Heart right ventricle (tissue), 16 donors: ENCODE measurements at regions not wholly inside any gene's neighbourhood (a gene's known extent, or its start where the extent isn't known, plus 50 kb on each side); places are given as distances from the start of the nearest gene placed in this dataset.

Experiments
- ATAC-seq, 8 donors: fragments of 200-7000 bp; cut with Tn5 transposase; one replicate each; pipeline ENCODE4 v1.9.1; 2020; ENCODE audit warnings: mild to moderate bottlenecking in 8 of 8, moderate library complexity in 8 of 8, moderate number of reproducible peaks in 1 of 8
- DNase-seq, 2 donors: peaks; one replicate each; pipeline ENCODE4 v3.0.0-alpha.2; 2020
- H3K27ac ChIP-seq, 10 donors: fragments of 200-600 bp; sonication (generic) in 2 of 10; one replicate each; pipeline versions ENCODE4 v1.5.0 to v1.8.0; 2020 to 2022; ENCODE audit warnings: mild to moderate bottlenecking in 3 of 10
- H3K27me3 ChIP-seq, 7 donors: fragments of 200-600 bp; one replicate each; pipeline ENCODE4 v1.8.0; 2021 to 2022; ENCODE audit warnings: mild to moderate bottlenecking in 2 of 7
- H3K36me3 ChIP-seq, 9 donors: fragments of 200-600 bp; sonication (generic) in 1 of 9; one replicate each; pipeline versions ENCODE4 v1.5.0 to v1.8.0; 2020 to 2022; ENCODE audit warnings: mild to moderate bottlenecking in 2 of 9
- H3K4me1 ChIP-seq, 9 donors: fragments of 200-600 bp; sonication (generic) in 1 of 9; one replicate each; pipeline versions ENCODE4 v1.5.0 to v1.8.0; 2020 to 2022; ENCODE audit warnings: mild to moderate bottlenecking in 4 of 9
- H3K4me3 ChIP-seq, 10 donors: fragments of 200-600 bp; sonication (generic) in 2 of 10; one replicate each; pipeline versions ENCODE4 v1.5.0 to v1.8.0; 2020 to 2022; ENCODE audit warnings: mild to moderate bottlenecking in 7 of 10, moderate library complexity in 2 of 10
- H3K9me3 ChIP-seq, 11 donors: fragments of 200-600 bp in 10 of 11; sonication (generic) in 2 of 11; one replicate each; pipeline versions ENCODE4 v1.5.0 to v1.8.0; 2013 to 2022; ENCODE audit warnings: mild to moderate bottlenecking in 2 of 11, control low read depth in 1 of 11, moderate library complexity in 1 of 11
- CTCF ChIP-seq, 9 donors: fragments of 200-600 bp; sonication (generic) in 2 of 9; IDR thresholded peaks; one replicate each; pipeline versions ENCODE4 v1.5.0 to v1.8.0; 2021 to 2022; ENCODE audit warnings: antibody characterized with exemption in 9 of 9, mild to moderate bottlenecking in 5 of 9, moderate library complexity in 1 of 9
- WGBS, 2 donors: extraction: QIAGEN DNeasy Blood & Tissue Kit; methylation state at CpG; one replicate each; pipeline ENCODE4 v1.1.7; 2013; ENCODE audit warnings: inconsistent platforms in 1 of 2; 5-methylcytosine and 5-hydroxymethylcytosine counted together
- intact Hi-C, 10 donors: fragments of 100-400 bp; cut with DNase I; formaldehyde crosslinking; loops; one replicate each; pipeline versions ENCODE4 v1.11.1 to v1.14.2; 2022
- donor health status: Arrhythmogenic right ventricular cardiomyopathy.
- donor health status: ischemic (EF 13 %, LVEDD 7.1; RV severe dilation, severe dysfunction).
- donor health status: healthy with polysubstance abuse.
- donor health status: DM: no; HTN: yes; CAD: no.
- donor health status: DM: no; HTN: no; CAD: no.
- donor health status: ischemic (EF 25% LVEDD 6.9; RV normal size, moderate dysfunction).
- donor health status: ischemic (EF 25% LVEDD 5.7; RV mildly dilated, moderate dysfunction).
- donor health status: healthy.
- donor health status: DM: yes; HTN: yes; CAD: no.
- donor health status: Ischemic cardiomyopathy.
- donor health status: ischemic (EF 35%, LVEDD 5.7; RV mildly dilated, moderate dysfunction).
- donor health status: nonischemic (EF 11% LVEDD 7.7; RV severe dilation, severe dysfunction).
- donor health status: DM: yes; HTN: yes; CAD: no.
- donor health status: PGD.
- donor health status: ischemic (EF 29% LVEDD 5.4; RV normal size, mild dysfunction).
- donor health status: nonischemic (EF 23%, LVEDD 6.1; RV moderate dilation, normal function).

- peak in 7 of 8 donors; percentile 31 to 80 (median 60) for ATAC-seq
- H3K4me1 ChIP-seq: peaks cover 7 to 56% (median 28%) of the 10 kb centered on the region in 9 donors
- DNase-seq: peak in 1 of 2 donors; percentile 27
- 48 to 56% methylated on average over 6 of the region's 6 CpGs for WGBS, 2 donors
- no peak overlapping the region for H3K4me3 ChIP-seq
- intact Hi-C loops: loop anchor here in 1 of 10 donors (5.0 kb wide), 1 partner anchor 69 kb away; no protein-coding TSS in a partner anchor
- peak overlapping the region in 7 of 10 donors; percentile 22 to 91 (median 89) for H3K27ac ChIP-seq
- H3K9me3 ChIP-seq: no peaks in the 10 kb centered on the region
- H3K27me3 ChIP-seq: no peaks in the 10 kb centered on the region
- no peaks in the 10 kb centered on the region for H3K36me3 ChIP-seq
- TF ChIP-seq CTCF (IDR thresholded peaks at IDR 0.05): no peak
Observed at GRCh38 chr1:117683571-117684285, 77.9 kb downstream of the TENT5C start.

DNA sequence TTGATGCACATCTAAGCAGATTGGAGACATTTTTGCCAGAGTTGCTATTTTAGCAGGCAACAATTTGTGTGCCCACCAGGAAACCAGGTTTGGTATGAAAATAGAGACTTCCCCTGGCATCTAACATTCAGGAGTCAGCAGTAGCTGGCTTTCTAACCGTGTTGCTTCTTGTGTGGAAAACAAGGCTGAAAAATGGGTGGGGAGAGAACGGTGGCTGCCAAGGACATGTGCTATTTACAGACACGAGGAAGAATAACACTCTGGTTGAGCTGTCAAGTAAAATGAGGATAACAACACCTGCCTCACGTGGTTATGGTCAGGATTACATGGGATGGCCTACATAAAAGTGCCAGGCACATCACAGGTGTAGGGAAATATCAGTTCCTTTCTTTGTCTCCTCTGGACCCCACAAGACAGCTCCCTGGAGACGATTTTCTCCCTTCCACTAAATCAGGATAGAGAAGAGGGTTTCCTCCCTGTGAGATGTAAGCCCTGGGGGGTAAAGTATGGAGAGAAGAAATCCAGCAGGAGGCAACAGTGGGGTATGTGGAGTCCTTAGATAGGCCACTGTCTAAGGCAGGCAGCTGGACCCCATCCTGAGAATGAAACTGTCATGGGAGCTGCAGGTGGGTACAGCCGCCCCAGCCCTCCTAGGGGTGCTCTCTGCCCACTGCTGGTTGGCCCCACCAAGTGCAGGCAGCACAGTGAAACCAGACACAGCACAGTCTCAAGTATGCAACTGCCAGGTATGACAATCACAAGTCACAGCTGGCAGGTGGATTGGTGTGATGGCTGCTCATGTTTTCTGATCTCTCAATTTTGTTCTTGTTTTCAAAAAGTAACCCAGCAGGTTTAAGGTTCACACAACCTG, 80.3 kb downstream of the TENT5C start:
- peak in 1 of 8 donors; percentile 16 for ATAC-seq

GRCh38 chr1:117686907-117687306, 81.1 kb downstream of the TENT5C start:
- no peaks in the 10 kb centered on the region for H3K27me3 ChIP-seq
- H3K27ac ChIP-seq: no peak overlapping the region
- intact Hi-C loops: no loop called here
- TF ChIP-seq CTCF (IDR thresholded peaks at IDR 0.05): no peak
- no peak for ATAC-seq
- no peaks in the 10 kb centered on the region for H3K36me3 ChIP-seq
- H3K4me1 ChIP-seq: peaks cover 0 to 40% (median 16%) of the 10 kb centered on the region in 9 donors
- DNase-seq: no peak
- H3K9me3 ChIP-seq: no peaks in the 10 kb centered on the region
- no peak overlapping the region for H3K4me3 ChIP-seq
- 51 to 66% methylated on average over 2 of the region's 2 CpGs for WGBS, 2 donors

More for the DNA sequence above, 80.3 kb downstream of the TENT5C start:
- Histone ChIP-seq H3K27ac (no peak overlapping the region), H3K4me3 (no peak overlapping the region), H3K4me1 (peaks cover 5 to 46% (median 23%) of the 10 kb centered on the region in 9 donors), H3K9me3 (no peaks in the 10 kb centered on the region), H3K36me3 (no peaks in the 10 kb centered on the region), H3K27me3 (no peaks in the 10 kb centered on the region)
- no peak for TF ChIP-seq CTCF (IDR thresholded peaks at IDR 0.05)
- 39 to 44% methylated on average over 6 of the region's 6 CpGs for WGBS, 2 donors
- intact Hi-C loops: no loop called here
- DNase-seq: no peak

GRCh38 chr1:117689997-117690625, 84.3 kb downstream of the TENT5C start:
- H3K27ac ChIP-seq: no peak overlapping the region
- DNase-seq (no peak), ATAC-seq (no peak)
- no peak overlapping the region for H3K4me3 ChIP-seq
- peaks cover 0 to 16% (median 8%) of the 10 kb centered on the region in 9 donors for H3K4me1 ChIP-seq
- intact Hi-C loops: no loop called here
- no peaks in the 10 kb centered on the region for H3K36me3 ChIP-seq
- 62% methylated on average over 4 of the region's 4 CpGs for WGBS, 2 donors
- H3K9me3 ChIP-seq: no peaks in the 10 kb centered on the region
- no peak for TF ChIP-seq CTCF (IDR thresholded peaks at IDR 0.05)
- H3K27me3 ChIP-seq: no peaks in the 10 kb centered on the region
